NCI-H2227 treated with DMSO at 0.1 percent for 48 hours (cell line): ENCODE measurements at regions not wholly inside any gene's neighbourhood (a gene's known extent, or its start where the extent isn't known, plus 50 kb on each side); places are given as distances from the start of the nearest gene placed in this dataset.
A peak's percentile ranks its signal among the peaks of the same experiment; 100 is the strongest.

ENCODE experiments used
- DNase-seq: peaks from one replicate; lab custom pipeline; 2025; lab: John Stamatoyannopoulos, UW

DNA sequence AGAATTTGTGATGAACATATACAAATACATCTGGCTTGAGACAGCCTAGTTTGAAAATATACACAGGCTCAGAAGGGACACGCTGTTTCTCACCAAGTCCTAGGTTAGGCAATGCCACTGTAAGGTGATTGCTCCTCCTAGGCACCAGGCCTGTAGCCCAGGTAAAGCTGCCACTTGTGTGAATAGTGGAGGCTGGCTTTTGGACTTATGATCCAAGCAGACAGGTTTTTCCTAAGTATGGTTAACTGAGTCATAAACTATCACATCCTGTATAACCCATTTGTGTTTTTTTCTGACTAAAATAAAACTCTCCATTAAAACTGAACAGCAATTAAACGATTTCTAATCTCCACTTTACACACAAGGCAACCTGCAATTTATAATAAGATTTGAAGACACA is 81.0 kb downstream of the SEMA4F start:
- no peak for DNase-seq

DNA sequence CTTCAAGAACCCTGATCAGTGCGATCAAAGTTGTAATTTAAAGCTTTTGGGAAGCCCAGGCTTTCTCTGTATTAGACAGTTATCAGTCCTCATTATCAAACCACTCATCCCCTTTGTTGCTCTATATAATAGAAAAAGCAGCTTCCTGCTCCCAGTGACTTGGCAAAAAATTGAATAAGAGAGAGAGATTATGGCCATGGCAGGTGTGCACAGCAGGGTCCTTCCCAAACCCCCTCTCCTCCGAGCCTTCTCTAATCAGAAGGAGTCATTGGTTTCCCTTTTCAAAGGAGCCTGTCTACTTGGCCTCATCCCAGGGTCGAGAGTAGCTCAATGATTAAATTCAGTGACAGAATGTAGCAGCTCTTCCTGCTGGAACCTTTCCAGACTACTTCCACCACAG is 81.5 kb downstream of the SEMA4F start:
- peak; percentile 88 for DNase-seq

DNA sequence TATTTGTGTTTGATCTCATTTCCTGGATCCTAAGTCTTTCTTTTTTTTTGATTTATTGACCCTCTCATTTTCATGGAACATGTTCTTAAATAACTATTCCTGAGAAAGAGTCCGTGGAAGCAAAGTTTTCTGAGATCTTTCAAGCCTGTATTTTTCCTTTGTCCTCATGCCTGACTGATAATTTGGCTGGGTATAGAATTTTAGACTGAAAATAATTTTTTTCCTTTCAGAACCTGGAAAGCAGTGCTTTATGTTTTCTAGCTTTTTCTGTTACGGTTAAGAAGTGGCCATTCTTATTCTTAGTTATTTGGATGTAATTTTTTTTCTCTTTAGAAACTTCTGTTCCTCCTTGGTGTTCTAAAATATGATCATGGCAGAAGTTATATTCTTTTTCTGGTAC is 82.5 kb downstream of the SEMA4F start:
- no peak for DNase-seq

GRCh38 chr2:74738586-74738985 is 84.5 kb downstream of the SEMA4F start:
- DNase-seq: no peak

DNA sequence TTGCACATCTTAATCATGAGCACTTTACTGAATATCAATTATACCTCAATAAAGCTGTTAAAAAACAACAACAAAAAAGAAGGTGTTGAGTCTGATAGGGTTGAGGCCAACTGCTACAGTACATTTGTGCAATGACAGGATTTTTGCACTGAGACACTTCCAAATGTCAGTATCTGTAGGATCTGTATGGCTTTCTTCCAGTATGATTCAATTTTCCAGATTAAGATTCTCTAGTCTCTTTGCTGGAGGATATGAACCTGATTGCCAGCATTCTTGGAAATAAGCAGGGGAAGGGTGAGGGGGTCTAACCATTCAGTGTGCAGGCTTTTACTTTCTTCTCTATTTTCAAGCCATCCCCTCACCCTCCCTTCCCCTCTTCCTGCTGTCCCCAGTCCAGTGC is 85.1 kb downstream of the SEMA4F start:
- no peak for DNase-seq

- DNase-seq: no peak
Observed at GRCh38 chr2:74739733-74740241, 85.7 kb downstream of the SEMA4F start.

DNA sequence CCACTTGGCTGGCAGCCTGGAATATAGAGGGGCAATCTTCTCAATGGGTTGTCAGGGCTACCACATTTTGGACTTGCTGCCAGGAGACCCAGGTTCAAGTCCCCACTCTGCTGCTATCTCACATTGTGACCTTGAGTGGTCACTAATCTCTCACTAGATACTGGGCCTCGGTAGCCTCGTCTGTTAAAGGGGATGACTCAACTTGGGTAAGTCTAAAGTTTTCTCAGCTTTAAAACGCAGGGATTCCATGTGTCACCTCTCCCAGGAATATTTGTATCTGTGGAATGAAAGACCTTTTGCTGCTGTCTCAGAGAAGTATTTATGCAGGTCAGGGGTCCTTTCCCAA is 86.3 kb downstream of the SEMA4F start:
- no peak for DNase-seq

DNA sequence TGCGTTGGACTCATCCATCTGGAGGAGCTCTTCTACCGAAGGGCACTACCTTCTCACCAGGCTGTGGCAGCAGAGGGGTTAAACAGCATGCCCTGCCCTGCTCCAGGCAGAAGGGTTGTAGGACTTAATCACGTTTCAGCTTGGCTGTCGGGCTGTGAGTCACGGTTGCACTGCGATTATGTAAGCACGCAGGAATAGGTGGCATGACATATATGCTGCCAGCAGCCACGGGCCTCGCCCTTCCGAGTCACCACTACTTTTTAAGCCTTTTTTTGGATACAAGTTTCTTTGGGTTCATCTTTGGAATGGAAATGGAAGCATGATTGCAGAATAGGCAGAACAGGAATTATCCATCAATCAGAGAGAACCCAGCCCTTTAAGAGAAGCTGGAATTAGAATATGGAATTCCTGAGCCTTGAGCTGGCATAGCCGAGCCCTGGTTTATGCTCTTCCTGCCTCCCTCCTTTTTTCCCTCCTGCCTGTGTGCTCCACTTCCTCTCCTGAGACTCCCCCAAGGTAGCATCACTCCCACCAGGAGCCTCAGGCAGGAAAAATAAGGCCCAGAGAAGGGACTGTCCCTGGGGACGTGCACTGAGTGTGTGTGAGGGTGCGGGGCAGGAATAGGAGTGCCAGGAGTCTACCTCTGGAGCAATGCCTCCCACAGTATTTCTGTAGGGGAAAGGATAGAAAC is 86.8 kb downstream of the SEMA4F start:
- no peak for DNase-seq

GRCh38 chr2:74741629-74742028 is 87.6 kb downstream of the SEMA4F start:
- no peak for DNase-seq

DNA sequence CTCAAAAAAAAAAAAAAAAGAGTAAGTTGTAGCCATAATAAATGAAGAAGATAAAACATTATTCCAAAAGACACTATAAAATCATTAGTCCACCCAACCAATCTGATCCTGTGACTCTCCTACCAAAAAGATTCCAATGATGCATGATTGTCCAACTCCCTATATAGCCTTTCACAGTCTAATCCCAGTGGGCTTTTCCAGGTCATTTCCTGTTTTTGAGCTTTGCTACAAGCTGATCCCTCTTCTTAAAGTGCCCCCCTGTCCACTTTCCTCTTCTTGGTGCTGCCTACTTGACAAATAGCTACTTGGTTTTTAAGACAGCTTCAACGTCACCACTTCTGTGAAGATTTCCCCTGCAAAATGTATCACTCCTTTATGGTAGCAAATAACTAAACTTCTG is 88.4 kb downstream of the SEMA4F start:
- no peak for DNase-seq

- DNase-seq: no peak
Observed at GRCh38 chr2:74743039-74743438, 89.0 kb downstream of the SEMA4F start.

GRCh38 chr2:74743778-74744177 is 89.7 kb downstream of the SEMA4F start:
- DNase-seq: no peak

- DNase-seq: peak; percentile 78
Observed at GRCh38 chr2:74744731-74745515, 89.0 kb upstream of the HK2 start.

DNA sequence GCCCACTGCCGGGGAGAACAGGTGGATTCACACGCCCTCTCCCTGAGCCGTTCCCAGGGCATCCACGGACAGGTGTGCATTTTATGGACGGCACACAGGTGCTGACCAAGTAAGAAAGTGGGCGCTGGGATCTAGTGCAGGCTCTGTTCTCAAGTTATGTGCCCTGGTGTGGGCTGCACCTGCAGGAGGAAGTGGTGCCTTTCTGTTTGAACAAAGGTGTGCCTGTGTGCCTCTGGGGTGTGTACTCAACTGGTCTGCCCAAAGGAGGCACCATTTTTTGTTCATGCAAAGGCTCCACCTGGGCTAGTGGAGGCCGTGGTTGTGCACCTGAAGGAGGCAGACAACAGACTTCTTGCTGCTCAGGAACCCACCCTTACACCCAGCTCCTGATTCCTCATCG is 88.2 kb upstream of the HK2 start:
- no peak for DNase-seq

- DNase-seq: no peak
Observed at GRCh38 chr2:74746480-74746879, 87.4 kb upstream of the HK2 start.

- DNase-seq: no peak
Observed at GRCh38 chr2:74747411-74748080, 86.4 kb upstream of the HK2 start.

DNA sequence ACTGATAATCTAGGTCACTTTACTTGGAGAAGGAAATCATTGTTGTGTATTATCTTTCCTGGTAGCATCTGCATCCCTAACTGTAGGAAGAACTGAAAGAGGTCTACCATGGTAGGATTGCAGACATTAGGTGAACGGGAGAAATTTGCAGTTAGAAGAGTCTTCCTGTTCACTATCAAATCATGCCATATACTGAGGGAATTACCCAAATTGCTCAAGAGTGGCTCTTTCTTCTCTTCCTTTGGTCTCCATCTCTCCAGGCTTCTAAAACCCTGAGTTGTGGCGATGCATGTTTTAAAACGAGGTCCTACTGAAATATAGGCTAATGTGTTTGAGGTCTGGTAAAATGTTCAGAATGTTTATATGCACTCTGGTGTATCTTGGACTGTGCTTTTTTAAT is 85.3 kb upstream of the HK2 start:
- DNase-seq: no peak

DNA sequence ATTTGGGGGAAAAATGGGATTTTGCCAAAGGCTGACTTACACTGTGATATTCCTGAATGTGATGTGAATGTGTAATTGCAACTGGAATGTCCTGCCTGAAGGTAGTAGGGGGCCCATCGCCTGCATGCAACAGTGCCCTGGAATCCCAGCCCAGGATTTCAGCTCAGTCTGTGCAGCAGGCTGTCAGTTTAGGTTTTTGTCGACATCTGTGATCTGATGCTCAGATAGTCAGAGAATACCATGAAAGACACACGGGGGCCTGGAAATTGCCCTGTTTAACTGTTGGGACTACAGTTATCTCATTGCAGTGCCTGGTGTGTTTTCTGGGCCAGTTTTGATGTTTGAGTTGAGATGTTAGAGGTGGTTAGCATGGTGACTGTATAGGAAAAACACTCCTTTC is 84.5 kb upstream of the HK2 start:
- DNase-seq: no peak

DNA sequence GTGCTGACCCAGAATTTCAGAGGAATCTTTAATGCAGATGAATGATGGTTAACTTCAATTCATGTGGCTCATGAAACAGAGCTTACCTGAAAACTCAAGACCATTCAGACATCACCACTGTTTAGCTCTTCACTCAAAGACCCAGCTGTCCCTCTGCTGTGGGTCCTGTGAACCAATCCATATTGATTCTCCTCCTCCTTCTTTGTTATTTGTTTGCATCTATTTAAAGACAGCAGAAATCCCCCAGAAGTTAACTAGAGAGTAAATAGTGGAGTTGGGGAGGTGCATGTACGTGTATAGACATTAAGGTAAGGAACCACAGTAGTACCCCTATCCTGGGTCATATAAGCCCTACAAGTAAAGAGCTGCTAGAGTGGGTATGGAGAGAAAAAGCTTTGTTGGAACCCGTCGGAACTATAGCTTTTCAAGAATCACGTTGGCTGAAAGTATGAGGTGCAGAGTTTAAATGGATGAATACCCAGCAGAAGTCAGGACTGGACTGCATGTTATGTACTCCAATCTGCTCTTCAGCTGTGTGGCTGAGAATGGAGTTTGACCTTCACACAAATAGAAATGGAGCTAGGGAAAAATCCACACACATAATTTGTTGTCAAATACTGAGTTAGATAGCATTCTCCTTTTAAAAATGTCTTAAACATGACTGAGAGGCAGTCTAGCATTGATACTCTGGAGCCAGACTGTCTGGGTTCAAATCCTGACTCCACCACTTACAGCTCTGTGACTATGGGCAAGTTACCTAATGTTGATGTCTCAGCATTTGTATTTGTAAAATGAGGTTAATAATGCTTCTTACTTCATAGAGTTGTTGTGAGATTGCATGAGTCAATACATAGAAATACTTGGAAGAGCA is 81.7 kb upstream of the HK2 start:
- DNase-seq: no peak

DNA sequence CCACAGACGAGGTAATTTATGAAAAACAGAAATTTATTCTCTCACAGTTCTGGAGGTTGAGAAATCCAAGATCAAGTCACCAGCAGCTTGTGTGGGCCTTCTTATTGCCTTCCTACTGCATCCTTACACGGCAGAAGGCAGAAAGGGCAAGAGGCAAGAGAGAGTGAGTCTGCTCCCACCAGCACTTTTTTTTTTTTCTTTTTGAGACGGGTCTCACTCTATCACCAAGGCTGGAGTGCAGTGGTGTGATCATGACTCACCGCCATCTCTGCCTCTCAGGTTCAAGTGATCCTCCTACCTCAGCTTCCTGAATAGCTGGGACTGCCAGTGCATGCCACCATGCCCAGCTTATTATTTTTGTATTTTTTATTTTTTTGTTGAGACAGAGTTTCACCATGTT is 78.5 kb upstream of the HK2 start:
- no peak for DNase-seq

GRCh38 chr2:74756356-74756890 is 77.5 kb upstream of the HK2 start:
- DNase-seq: no peak

GRCh38 chr2:74759986-74760385 is 73.9 kb upstream of the HK2 start:
- DNase-seq: no peak
